ENCODE measurements at regions not wholly inside any gene's neighbourhood (a gene's known extent, or its start where the extent isn't known, plus 50 kb on each side); places are given as distances from the start of the nearest gene placed in this dataset.

DNA sequence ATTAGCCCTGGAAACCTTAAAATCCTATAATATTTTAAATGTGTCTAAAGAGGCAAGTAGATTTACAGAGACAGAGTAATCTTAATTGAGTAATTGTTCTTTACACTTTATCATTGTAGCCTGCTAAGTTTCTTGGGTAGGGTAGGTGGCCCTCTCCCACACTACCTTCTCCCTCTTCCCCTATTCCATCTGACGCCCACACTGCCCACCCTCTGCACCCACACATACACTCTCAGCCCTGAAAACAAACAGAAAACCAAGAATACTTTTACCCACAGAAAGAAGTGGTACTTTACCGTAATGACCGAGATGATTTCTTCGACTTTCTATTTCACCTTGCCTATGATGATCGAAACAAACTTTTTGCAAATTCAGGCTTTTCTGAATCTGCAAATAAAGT lies 320.4 kb upstream of the OBI1 start:
- no peak for DNase-seq (ENCODE audit: low spot score)

DNA sequence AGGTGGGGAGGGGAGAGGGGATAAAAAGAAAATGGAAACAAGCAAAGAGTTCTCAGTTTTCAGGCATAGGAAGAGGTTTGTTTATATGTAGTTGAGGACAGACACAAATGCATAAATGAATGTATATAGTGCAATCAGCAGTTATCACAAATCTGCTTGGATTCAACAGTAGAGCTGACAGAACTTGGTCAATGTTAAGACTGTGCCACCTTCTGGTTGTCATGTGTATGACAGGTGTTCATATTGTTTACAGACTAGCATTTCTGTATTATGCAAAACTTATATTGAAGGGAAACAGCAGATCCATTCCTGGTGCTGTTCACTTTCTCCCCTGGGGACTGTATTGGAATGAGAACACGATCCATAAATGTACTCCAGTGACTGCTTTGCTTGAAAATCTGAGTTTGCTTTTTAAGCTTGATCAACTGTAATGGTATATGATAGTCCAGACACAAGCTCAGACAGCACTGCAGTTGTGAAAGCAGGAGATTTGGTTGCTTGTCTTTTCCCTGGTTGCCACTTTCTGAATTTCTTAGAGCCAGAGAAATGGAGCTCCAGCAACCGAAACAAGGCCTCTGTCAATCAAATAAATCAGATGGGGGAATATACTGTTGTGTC lies 319.5 kb upstream of the OBI1 start:
- peak; percentile 79 for DNase-seq (ENCODE audit: low spot score)

DNA sequence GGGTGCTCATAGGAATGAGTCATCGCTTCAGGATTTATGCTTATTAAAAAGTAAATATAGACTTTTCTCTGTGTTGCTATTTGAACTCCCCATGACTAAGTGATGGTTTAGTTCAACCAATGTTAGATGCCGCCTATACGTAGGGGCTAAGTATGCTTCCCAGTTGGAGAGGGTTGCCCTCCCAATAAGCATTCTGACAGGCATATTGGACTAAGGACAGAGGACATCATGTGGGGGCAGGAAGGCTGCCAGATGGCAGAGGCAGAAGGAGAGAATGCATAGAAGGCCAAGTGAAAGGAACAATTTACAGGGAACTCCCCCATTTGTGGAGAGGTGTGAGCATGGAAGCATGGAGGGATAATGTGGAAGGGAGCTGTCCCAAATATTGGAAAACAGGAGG lies 318.4 kb upstream of the OBI1 start:
- DNase-seq (ENCODE audit: low spot score) = no peak

DNA sequence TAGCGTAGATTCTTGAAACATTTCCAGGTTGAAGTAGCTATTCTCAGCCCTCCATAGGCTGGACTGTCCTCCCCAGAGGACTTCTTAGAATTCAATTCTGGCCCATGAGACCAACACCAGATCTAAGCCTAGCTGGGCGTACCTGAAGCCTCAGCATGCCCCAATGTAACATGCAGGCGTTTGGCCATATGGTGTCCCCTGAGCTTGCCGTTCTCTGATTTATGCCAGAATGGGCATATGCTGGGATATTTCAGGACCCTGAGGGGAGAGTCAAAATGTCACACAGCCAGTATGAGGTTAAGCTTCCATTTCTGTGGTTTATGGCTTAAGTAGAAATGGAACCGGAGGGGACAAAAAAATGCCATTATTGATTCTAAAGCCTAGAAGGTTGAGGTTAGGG lies 317.7 kb upstream of the OBI1 start:
- no peak for DNase-seq (ENCODE audit: low spot score)

DNA sequence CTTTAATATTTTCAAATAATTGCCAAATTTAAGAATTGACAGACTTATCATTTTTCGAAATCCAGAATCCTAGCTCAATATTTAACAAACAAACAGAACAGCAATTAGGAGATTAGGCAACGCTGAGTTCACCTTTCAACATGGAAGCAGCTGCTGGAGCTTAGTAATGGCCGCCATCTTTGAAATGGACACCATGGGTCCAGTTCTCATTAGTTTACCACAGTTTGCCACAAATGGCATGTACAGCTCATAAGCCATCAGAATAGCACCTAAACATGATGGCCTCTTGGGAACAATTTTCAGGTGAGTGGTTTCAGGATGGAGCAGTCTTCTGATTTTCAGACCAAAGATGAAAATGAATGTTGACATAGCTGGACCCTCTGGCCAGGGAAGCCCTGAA lies 313.6 kb upstream of the OBI1 start:
- no peak for DNase-seq (ENCODE audit: low spot score)

DNA sequence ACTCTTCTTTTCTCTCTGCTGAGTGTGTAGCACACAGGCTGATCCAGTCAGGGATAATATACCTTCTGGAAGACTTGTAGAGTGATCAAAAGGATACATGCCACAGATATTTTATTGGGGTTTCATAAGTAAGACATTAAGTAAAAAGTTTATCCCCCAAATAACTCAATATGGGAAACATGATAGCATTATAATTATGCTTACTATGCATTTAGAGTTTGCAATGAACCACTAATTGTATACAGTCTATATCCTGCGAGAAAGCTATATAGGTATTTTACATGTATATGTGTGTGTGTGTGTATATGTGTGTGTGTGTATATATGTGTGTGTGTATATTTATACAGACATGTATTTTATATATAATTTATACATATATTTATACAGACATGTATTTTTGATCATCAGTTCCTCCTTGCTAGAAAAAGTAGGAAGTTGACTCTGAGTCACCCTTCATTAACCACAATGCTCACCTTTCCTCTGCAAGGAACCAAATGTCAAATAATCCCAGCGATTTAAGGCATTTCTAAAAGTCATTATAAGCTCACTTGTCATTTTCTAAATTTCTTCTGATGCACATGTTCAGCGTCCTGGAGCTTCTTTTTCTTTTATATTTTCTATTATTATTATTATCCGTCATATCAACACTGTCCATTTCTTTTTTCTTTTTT lies 312.5 kb upstream of the OBI1 start:
- DNase-seq (ENCODE audit: low spot score) = no peak

DNA sequence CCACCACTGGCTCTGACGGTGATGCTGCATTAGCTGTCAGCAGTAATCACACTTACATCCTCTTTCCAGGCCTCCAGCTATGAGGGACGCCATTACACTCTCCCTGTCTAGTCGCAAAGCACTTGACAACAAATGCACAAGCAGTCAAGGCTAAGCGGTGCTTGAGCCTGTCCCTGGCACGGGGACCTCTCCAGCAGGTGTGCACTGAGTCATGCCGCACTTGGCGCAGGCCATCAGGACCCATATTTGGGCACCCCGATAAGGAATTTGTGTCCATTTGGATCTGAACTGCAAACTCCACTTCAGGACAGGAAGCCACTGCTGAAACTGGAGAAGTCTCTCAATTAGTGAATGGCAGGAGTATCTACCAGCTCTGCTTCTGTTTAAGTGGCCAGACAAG lies 301.9 kb upstream of the OBI1 start:
- no peak for DNase-seq (ENCODE audit: low spot score)

DNA sequence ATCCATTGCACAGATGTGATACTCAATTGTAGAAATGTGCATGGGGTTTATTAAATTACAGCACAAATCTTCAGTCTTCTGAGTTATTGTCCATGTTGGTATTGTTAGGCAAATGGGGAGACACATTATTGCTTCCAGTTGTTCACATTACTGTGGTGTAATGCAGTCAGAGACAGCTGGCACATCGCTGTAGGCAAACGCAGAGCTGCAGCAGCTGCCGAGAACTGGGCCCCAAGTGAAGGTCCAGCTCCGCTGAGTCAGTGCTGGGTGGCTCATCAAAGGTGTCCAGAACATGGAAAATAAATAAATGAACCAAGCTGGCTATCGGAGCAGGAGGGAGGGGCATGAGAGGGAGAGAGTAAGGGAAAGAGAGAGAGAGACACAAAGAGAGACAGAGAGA lies 299.1 kb upstream of the OBI1 start:
- no peak for DNase-seq (ENCODE audit: low spot score)

DNA sequence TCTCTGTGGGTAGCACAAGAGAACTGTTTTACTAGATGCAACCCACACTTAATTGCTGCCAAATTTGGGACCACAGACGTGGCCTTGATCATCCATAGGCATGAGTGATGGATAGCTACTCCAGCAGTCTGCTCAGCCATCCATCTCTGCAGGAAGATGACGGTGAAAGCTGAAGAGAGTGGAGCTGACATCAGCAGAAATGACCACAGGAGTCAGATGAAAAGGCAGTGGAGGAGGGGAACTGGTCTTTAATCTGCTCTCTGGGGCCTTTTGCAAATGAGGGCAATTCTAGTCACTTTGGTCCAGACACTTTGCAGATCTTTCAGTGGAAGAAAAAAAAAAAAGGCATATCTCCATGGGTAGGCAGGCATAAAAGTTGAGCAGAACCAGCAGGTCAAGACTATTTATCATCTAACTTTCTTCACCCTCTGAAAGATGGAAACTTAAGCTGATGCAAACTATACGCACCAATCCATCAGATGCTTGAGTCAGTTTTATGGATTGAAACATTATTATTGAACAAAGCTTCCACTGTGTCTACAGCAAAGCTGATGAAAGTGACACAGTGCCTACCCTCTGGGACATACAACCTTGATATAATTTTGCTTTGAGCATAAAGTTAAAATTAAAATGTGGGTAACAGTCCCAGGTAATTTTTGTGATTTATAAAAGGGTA lies 281.6 kb upstream of the OBI1 start:
- DNase-seq (ENCODE audit: low spot score) = no peak

DNA sequence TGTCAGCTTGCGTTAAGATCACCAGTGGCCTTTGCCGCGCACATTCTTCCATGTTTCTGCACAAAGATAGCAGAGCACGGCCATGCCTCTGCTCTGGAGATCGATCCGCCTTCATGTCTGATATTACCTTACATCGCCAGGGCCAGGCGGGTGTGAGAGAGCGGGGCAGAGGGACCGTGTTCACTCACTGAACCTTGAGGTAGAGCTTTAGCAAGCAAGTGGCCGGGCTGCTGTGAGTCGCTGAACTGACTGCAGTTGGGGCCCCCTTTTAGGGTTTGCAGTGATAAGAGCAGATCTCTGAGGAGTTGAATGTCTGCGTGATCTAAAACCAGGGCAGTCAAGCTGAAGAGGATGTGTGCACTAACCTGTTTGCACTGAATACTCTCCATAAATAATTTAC lies 275.4 kb upstream of the OBI1 start:
- no peak for DNase-seq (ENCODE audit: low spot score)

DNA sequence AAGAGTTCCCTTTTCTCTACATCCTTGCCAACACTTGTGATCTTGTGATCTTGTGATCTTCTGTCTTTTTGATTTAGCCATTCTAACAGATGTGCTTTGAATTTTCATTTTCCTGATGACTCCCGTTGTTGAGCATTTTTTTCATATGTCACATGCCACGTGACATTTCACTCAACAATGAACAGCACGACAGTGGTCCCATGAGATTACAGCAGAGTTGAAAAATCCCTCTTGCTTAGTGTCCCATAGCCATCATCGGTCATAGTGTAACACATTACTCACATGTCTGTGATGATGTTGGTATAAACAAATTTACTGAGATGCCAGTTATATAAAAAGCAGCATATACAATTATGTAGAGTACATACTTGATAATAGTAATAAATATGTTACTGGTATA lies 256.1 kb upstream of the OBI1 start:
- DNase-seq (ENCODE audit: low spot score) = no peak

DNA sequence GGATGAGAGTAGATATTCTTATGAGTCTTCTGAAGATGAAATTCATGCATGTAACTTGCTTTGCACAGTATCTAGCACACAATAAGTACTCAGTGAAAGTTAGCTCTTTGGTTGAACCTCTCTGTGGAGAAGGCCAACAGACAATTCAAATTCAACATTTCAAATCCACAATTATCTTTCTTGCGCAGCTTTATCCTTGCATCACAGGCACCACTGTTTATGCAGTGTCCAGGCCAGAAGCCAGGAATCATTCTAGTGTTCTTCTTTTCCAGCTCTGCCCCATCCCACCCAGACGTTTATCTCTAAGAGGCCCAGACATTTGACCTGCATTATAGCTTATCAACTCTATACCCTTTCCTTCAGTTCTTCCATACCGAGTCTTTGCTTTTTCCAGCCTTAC lies 254.7 kb upstream of the OBI1 start:
- no peak for DNase-seq (ENCODE audit: low spot score)

DNA sequence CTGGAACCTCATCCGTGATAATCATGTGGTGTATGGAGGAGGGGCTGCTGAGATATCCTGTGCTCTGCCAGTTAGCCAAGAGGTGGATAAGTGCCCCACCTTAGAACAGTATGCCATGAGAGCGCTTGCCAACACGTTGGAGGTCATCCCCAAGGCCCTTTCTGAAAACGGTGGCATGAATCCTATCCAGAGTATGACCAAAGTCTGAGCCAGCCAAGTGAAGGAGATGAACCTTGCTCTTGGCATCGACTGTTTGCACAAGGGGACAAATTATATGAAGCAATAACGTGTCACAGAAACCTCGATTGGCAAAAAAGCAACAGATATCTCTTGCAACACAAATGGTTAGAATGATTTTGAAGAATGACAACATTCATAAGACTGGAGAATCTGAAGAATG lies 251.2 kb upstream of the OBI1 start:
- DNase-seq (ENCODE audit: low spot score) = no peak

DNA sequence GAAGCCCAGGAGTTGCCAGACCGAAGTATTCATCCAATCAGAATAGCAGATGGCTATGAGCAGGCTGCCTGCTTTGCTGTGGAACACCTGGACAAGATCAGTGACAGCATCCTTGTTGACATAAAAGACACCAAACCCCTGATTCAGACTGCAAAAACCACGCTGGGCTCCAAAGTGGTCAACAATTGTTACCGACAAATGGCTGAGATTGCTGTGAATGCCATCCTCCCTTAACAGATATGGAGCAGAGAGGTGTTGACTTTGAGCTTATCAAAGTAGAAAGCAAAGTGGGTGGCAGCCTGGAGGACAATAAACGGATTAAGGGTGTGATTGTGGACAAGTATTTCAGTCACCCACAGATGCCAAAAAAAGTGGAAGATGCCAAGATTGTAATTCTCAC lies 250.3 kb upstream of the OBI1 start:
- no peak for DNase-seq (ENCODE audit: low spot score)

DNA sequence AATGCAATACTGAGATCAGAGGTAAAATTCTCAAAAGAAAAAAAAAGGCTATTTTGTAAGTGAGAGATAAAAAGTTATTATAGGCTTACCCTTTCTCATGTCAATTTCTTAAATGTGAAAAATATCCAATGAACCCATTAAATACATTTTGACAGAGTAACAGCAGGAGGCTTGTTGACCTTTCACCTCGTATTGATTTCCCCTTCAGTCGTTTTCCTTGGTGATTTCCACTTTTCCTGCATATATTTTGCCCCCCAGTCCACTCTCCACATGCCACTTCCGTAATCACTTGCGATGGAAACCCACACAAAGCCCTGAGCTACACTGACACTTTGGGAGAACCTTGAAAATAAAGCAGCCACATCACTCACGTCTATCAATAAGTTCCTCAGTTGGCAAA lies 248.1 kb upstream of the OBI1 start:
- no peak for DNase-seq (ENCODE audit: low spot score)

DNA sequence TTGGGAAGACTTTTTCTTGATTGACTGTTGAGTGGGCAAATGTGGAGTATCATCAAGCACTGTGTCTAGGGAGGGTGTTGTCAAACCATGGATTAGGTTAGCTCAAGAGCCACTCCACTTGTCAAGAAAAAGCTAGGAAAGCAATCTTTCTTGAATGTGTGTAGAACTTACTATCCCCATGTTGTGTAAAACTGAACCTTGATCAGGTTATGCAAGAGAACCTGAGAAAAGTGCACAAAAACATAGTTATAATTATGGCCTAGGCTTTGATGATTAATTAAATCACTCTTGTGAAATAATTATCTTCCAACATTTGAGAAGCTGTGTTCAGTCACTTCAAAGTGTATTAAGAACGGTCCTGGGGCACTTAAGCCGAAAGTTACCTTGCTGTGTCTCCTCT lies 238.2 kb upstream of the OBI1 start:
- DNase-seq (ENCODE audit: low spot score) = no peak

DNA sequence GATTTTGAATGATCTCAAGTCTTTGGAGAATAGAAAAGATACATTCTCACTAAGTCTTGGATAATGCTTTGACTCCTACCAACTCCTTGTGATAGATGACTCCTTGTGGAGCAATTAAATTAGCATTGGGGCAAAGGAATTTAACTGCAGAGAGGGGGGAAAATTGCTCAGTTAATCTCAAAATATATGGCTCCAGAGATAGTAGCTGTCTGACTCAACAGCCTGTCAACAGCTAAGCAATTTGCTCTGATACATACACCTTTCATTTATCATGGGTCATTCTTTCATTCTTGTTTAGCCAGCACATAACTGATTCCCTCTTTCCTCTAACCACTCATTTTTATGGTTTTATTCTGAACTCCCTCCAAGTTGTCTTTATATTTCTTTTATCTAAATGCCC lies 225.6 kb upstream of the OBI1 start:
- no peak for DNase-seq (ENCODE audit: low spot score)

DNA sequence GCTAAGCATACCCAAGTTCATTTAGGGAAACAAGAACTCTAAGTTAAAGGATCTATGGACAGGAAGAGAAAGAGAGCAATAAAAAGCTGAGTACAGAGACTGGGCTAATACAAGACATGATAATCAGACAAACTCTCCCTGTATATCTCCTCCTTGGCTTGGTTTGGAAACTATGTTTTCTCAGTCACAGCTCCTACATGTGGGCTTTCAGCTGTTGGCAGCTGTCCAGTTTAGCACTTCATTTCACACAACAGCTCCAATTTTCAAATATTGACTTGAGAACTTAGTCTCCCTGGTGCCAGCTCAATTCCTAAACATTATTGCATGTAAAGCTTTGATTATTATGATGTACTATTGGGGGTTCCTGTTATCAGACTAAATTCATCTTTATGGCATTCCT lies 222.8 kb upstream of the OBI1 start:
- no peak for DNase-seq (ENCODE audit: low spot score)

DNA sequence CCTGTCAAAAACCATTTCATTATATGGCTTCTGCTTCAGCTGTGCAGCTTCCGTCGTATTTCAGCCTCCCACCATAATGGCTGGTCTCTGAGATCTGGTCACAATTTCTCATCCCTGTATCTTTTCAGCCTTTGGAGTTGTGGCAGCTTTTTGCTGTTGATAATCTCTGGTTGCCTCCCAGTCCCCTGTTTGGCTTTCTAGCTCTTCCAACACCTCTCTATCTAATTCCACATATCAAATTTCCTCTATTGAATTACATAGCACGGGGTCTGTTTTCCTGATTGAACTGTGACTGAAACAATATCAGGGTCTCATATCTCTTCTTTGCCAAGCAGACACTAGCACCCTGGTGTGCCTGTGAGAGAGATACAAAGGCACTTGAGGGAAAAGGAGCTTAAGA lies 222.1 kb upstream of the OBI1 start:
- no peak for DNase-seq (ENCODE audit: low spot score)

DNA sequence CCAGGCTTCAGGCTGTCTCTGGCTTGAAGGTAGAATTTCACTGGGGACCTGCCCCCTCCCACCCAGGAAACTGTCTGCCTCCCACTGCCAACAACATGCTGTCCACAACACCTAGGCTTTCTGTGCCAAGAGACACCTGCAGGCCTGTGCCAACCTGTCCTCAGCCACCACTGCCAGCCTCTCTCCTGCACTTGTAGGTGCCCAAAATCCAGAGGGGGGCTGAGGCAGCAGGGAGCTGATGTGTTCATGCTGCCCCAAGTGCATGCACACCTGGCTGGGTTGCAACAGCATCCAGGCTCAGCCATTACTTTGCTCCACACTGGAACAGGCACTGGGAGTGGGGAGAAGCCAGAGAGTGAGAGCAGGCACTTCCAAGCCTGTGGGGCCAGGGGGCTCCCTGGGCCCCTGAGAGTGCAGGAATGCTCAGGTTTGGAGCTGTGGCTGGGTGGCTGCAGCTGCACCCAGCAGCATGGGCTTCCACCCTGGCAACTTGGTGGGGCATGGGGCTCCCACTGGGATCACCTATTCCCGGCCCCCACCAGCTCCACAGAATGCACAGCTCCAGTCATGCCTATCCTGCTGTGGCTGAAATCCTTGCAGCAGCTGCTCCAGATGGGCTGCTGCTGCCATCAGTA lies 218.1 kb upstream of the OBI1 start:
- DNase-seq (ENCODE audit: low spot score) = no peak

DNA sequence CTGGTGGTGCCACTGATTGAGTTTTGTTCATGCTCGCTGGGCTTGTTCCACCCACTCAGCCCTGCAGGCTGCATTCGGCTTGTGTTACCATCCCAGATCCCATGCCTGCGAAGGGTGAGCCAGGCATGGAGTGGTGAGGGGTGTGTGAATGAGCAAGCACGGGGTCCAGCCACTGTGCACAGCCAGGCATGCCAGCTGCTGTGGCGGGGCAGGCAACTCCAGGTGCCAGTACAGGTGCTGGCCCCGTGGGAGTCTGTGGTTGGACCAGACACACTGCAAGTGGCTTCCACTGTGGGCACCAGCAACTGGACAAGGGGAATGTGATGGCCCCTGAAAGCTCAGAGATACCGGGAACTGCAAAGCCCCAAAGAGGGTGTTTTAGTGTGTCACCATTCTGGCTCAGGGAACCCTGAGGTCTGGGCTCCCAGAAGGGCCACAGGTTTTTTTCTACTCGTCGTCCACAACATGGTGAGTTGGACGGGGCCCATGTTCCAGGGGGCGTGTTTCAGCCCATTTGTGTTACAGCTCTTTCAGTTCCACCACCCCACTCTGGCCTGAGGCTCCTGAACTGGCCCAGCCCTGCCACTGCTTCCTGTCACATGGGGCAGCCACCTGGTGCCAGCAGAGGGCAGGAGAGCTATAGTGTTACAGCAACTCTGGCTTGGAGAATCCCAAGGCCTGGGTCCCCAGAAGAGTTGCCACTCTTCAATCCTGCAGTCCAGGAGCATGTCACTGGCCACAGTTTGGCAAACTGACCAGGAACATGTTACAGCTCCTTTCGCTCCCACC lies 217.0 kb upstream of the OBI1 start:
- DNase-seq (ENCODE audit: low spot score) = no peak

DNA sequence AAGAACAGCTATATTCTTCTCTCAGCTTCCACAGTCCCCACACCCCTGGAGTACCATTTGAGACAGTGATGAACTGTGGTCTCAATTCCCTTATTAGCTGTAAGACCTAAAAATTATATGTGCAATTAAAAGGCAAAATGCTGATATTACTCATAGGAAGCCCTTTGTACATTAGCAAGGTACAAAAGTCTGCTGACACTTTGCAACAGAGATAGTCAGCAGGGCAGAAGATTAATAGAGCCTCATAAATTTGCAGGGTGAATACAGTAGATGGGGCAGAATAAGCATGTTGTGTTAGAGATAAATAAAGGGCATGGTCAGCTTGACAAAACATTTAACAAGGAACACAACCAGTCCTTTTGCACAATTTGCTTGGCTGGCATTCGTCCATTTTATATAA lies 210.0 kb upstream of the OBI1 start:
- no peak for DNase-seq (ENCODE audit: low spot score)

DNA sequence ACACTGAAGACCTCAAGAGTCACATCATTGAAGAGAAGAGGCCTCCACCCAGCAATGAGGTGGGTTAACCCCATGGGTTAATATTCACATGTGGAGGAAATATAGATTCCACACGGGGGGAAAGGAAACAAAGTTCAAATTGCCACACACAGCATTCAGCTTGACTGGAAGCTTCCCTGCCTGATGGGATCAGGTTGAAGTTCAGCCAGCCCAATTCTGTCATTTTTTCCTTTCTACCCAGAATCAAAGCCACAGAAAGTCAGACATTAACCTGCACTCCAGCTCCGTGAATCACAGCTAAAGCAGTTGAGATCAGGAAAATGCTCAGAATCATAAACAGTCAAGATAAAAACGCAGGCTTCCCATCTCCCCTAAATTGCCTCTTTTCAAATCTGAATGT lies 208.7 kb upstream of the OBI1 start:
- no peak for DNase-seq (ENCODE audit: low spot score)

Measured in Ammon's horn (tissue), 1 donor.